ENCODE measurements at regions not wholly inside any gene's neighbourhood (a gene's known extent, or its start where the extent isn't known, plus 50 kb on each side); places are given as distances from the start of the nearest gene placed in this dataset.

GRCh38 chr13:34223984-34224383 lies 406.0 kb downstream of the RFC3 start:
- TF ChIP-seq CTCF (IDR thresholded peaks at IDR 0.05) (no peak), ZFX (IDR thresholded peaks at IDR 0.05; ENCODE audit: borderline replicate concordance) (no peak)

All from 22Rv1 (cell line).